D721Med (cell line): ENCODE measurements at regions not wholly inside any gene's neighbourhood (a gene's known extent, or its start where the extent isn't known, plus 50 kb on each side); places are given as distances from the start of the nearest gene placed in this dataset.

Source experiments
- DNase-seq: peaks from one replicate; pipeline ENCODE4 v3.0.0; 2011; ENCODE audit warnings: low spot score; ENCODE audit not compliant: insufficient read length
- FAIRE-seq: peaks from 2 replicates; lab custom pipeline; 2011; peaks lifted over from hg19 to GRCh38; lab: Jason Lieb, UNC
- CTCF ChIP-seq: IDR thresholded peaks from 2 replicates; pipeline ENCODE4 v1.5.1; 2012; ENCODE audit warnings: mild to moderate bottlenecking, control low read depth; ENCODE audit not compliant: insufficient read depth; ENCODE audit errors: missing control alignments

GRCh38 chr2:16325016-16325975 is 340.3 kb downstream of the CYRIA start:
- no peak for DNase-seq
- TF ChIP-seq CTCF: no peak
- FAIRE-seq: no peak

GRCh38 chr2:16324544-16324937 is 341.1 kb downstream of the CYRIA start:
- DNase-seq: no peak
- TF ChIP-seq CTCF: no peak
- FAIRE-seq: no peak

- no peak for FAIRE-seq
- TF ChIP-seq CTCF: no peak
- no peak for DNase-seq
Measured at GRCh38 chr2:16323551-16324543, 341.8 kb downstream of the CYRIA start.

- FAIRE-seq: no peak
- no peak for DNase-seq
- TF ChIP-seq CTCF: no peak
Measured at GRCh38 chr2:16323126-16323520, 342.5 kb downstream of the CYRIA start.

GRCh38 chr2:16322308-16323125 is 343.1 kb downstream of the CYRIA start:
- FAIRE-seq (no peak), DNase-seq (no peak)
- no peak for TF ChIP-seq CTCF

GRCh38 chr2:16321872-16322271 is 343.8 kb downstream of the CYRIA start:
- no peak for DNase-seq
- FAIRE-seq: no peak

More at GRCh38 chr2:16321872-16322271, 343.8 kb downstream of the CYRIA start:
- TF ChIP-seq CTCF: peak; percentile 44
